Activated CD4-positive, alpha-beta memory T cell treated with anti-CD3 and anti-CD28 coated beads, Interleukin-2, amount 10 ng/mL, durations not matched to agents 7 days and 5 days (primary cell): ENCODE measurements at regions not wholly inside any gene's neighbourhood (a gene's known extent, or its start where the extent isn't known, plus 50 kb on each side); places are given as distances from the start of the nearest gene placed in this dataset.

Source experiments
- CTCF ChIA-PET: fragments of 350-600 bp; sonication (Branson Sonifier 250); formaldehyde crosslinking; loops from one replicate; lab custom pipeline; 2021; ENCODE audit warnings: antibody characterized with exemption, inconsistent platforms; lab: Charles Lee
- POLR2A ChIA-PET: fragments of 350-600 bp; sonication (Branson Sonifier 250); formaldehyde crosslinking; loops from one replicate; lab custom pipeline; 2021; ENCODE audit warnings: antibody characterized with exemption; lab: Charles Lee
- DNase-seq: peaks from one replicate; pipeline ENCODE4 v3.0.0-alpha.2; 2020
- H3K27ac Mint-ChIP-seq: one replicate; pipeline ENCODE4 v1.8.0; 2021; ENCODE audit warnings: mild to moderate bottlenecking, mixed read lengths
- H3K27me3 Mint-ChIP-seq: one replicate; pipeline ENCODE4 v1.8.0; 2021; ENCODE audit warnings: mixed read lengths
- H3K36me3 Mint-ChIP-seq: one replicate; pipeline ENCODE4 v1.8.0; 2021; ENCODE audit warnings: low read depth, mixed read lengths
- H3K4me1 Mint-ChIP-seq: one replicate; pipeline ENCODE4 v1.8.0; 2021; ENCODE audit warnings: mixed read lengths
- H3K4me3 Mint-ChIP-seq: one replicate; pipeline ENCODE4 v1.8.0; 2021; ENCODE audit warnings: mild to moderate bottlenecking, mixed read lengths
- H3K9me3 Mint-ChIP-seq: one replicate; pipeline ENCODE4 v1.8.0; 2021; ENCODE audit warnings: mixed read lengths

- no peaks in the 10 kb centered on the region for H3K4me1 Mint-ChIP-seq
- no peaks in the 10 kb centered on the region for H3K36me3 Mint-ChIP-seq
- H3K4me3 Mint-ChIP-seq: no peak overlapping the region
- ChIA-PET CTCF (no interaction called here), POLR2A (no interaction called here)
- no peak overlapping the region for H3K27ac Mint-ChIP-seq
- H3K27me3 Mint-ChIP-seq: peaks cover 2% of the 10 kb centered on the region
- DNase-seq: no peak
- no peaks in the 10 kb centered on the region for H3K9me3 Mint-ChIP-seq
Measured at GRCh38 chr9:18343784-18344183, 130.2 kb upstream of the ADAMTSL1 start.

GRCh38 chr9:18346745-18347144, 127.2 kb upstream of the ADAMTSL1 start:
- Mint-ChIP-seq H3K9me3 (no peaks in the 10 kb centered on the region), H3K27ac (no peak overlapping the region), H3K27me3 (no peaks in the 10 kb centered on the region), H3K4me3 (no peak overlapping the region), H3K36me3 (no peaks in the 10 kb centered on the region), H3K4me1 (no peaks in the 10 kb centered on the region)
- ChIA-PET POLR2A (no interaction called here), CTCF (no interaction called here)
- no peak for DNase-seq

GRCh38 chr9:18347386-18348082, 126.4 kb upstream of the ADAMTSL1 start:
- Mint-ChIP-seq H3K36me3 (no peaks in the 10 kb centered on the region), H3K4me3 (no peak overlapping the region), H3K9me3 (no peaks in the 10 kb centered on the region), H3K27ac (no peak overlapping the region), H3K4me1 (no peaks in the 10 kb centered on the region), H3K27me3 (no peaks in the 10 kb centered on the region)
- ChIA-PET POLR2A (no interaction called here), CTCF (no interaction called here)
- DNase-seq: no peak

- H3K36me3 Mint-ChIP-seq: no peaks in the 10 kb centered on the region
- no peaks in the 10 kb centered on the region for H3K4me1 Mint-ChIP-seq
- no peaks in the 10 kb centered on the region for H3K9me3 Mint-ChIP-seq
- POLR2A ChIA-PET: no interaction called here
- H3K27me3 Mint-ChIP-seq: no peaks in the 10 kb centered on the region
- no peak overlapping the region for H3K27ac Mint-ChIP-seq
- H3K4me3 Mint-ChIP-seq: no peak overlapping the region
- CTCF ChIA-PET: no interaction called here
- DNase-seq: no peak
Measured at GRCh38 chr9:18348083-18348475, 125.9 kb upstream of the ADAMTSL1 start.

- ChIA-PET CTCF (no interaction called here), POLR2A (no interaction called here)
- H3K9me3 Mint-ChIP-seq: no peaks in the 10 kb centered on the region
- no peak overlapping the region for H3K27ac Mint-ChIP-seq
- H3K4me1 Mint-ChIP-seq: no peaks in the 10 kb centered on the region
- DNase-seq: no peak
- no peak overlapping the region for H3K4me3 Mint-ChIP-seq
- no peaks in the 10 kb centered on the region for H3K36me3 Mint-ChIP-seq
- no peaks in the 10 kb centered on the region for H3K27me3 Mint-ChIP-seq
Measured at GRCh38 chr9:18349530-18349929, 124.4 kb upstream of the ADAMTSL1 start.

- H3K4me1 Mint-ChIP-seq: no peaks in the 10 kb centered on the region
- no peaks in the 10 kb centered on the region for H3K36me3 Mint-ChIP-seq
- DNase-seq: no peak
- no peak overlapping the region for H3K4me3 Mint-ChIP-seq
- POLR2A ChIA-PET: no interaction called here
- H3K27ac Mint-ChIP-seq: no peak overlapping the region
- H3K27me3 Mint-ChIP-seq: no peaks in the 10 kb centered on the region
- CTCF ChIA-PET: no interaction called here
- H3K9me3 Mint-ChIP-seq: no peaks in the 10 kb centered on the region
Measured at GRCh38 chr9:18350036-18350435, 123.9 kb upstream of the ADAMTSL1 start.

GRCh38 chr9:18350995-18351595, 122.9 kb upstream of the ADAMTSL1 start:
- H3K4me1 Mint-ChIP-seq: no peaks in the 10 kb centered on the region
- H3K9me3 Mint-ChIP-seq: no peaks in the 10 kb centered on the region
- H3K36me3 Mint-ChIP-seq: no peaks in the 10 kb centered on the region
- no peak overlapping the region for H3K27ac Mint-ChIP-seq
- POLR2A ChIA-PET: no interaction called here
- no peak overlapping the region for H3K4me3 Mint-ChIP-seq
- DNase-seq: no peak
- no peaks in the 10 kb centered on the region for H3K27me3 Mint-ChIP-seq
- CTCF ChIA-PET: no interaction called here

GRCh38 chr9:18352711-18353110, 121.2 kb upstream of the ADAMTSL1 start:
- DNase-seq: no peak
- ChIA-PET CTCF (no interaction called here), POLR2A (no interaction called here)
- H3K4me1 Mint-ChIP-seq: no peaks in the 10 kb centered on the region
- H3K27me3 Mint-ChIP-seq: no peaks in the 10 kb centered on the region
- no peaks in the 10 kb centered on the region for H3K36me3 Mint-ChIP-seq
- H3K4me3 Mint-ChIP-seq: no peak overlapping the region
- H3K27ac Mint-ChIP-seq: no peak overlapping the region
- H3K9me3 Mint-ChIP-seq: no peaks in the 10 kb centered on the region

GRCh38 chr9:18353473-18353872, 120.5 kb upstream of the ADAMTSL1 start:
- no peak overlapping the region for H3K27ac Mint-ChIP-seq
- no peaks in the 10 kb centered on the region for H3K9me3 Mint-ChIP-seq
- ChIA-PET CTCF (no interaction called here), POLR2A (no interaction called here)
- no peaks in the 10 kb centered on the region for H3K4me1 Mint-ChIP-seq
- DNase-seq: no peak
- no peaks in the 10 kb centered on the region for H3K36me3 Mint-ChIP-seq
- no peaks in the 10 kb centered on the region for H3K27me3 Mint-ChIP-seq
- H3K4me3 Mint-ChIP-seq: no peak overlapping the region

- CTCF ChIA-PET: no interaction called here
- no peak for DNase-seq
- Mint-ChIP-seq H3K36me3 (no peaks in the 10 kb centered on the region), H3K27me3 (no peaks in the 10 kb centered on the region), H3K4me3 (no peak overlapping the region), H3K4me1 (no peaks in the 10 kb centered on the region), H3K9me3 (no peaks in the 10 kb centered on the region), H3K27ac (no peak overlapping the region)
- POLR2A ChIA-PET: no interaction called here
Measured at GRCh38 chr9:18357321-18357720, 116.6 kb upstream of the ADAMTSL1 start.

- Mint-ChIP-seq H3K27me3 (no peaks in the 10 kb centered on the region), H3K4me3 (no peak overlapping the region), H3K36me3 (no peaks in the 10 kb centered on the region), H3K27ac (no peak overlapping the region), H3K4me1 (no peaks in the 10 kb centered on the region), H3K9me3 (no peaks in the 10 kb centered on the region)
- ChIA-PET POLR2A (no interaction called here), CTCF (no interaction called here)
- no peak for DNase-seq
Measured at GRCh38 chr9:18358325-18358724, 115.6 kb upstream of the ADAMTSL1 start.

GRCh38 chr9:18359335-18359734, 114.6 kb upstream of the ADAMTSL1 start:
- Mint-ChIP-seq H3K9me3 (no peaks in the 10 kb centered on the region), H3K27ac (no peak overlapping the region), H3K27me3 (no peaks in the 10 kb centered on the region), H3K4me1 (no peaks in the 10 kb centered on the region), H3K4me3 (no peak overlapping the region), H3K36me3 (no peaks in the 10 kb centered on the region)
- ChIA-PET POLR2A (no interaction called here), CTCF (no interaction called here)
- DNase-seq: no peak

GRCh38 chr9:18360005-18360404, 113.9 kb upstream of the ADAMTSL1 start:
- Mint-ChIP-seq H3K36me3 (no peaks in the 10 kb centered on the region), H3K4me1 (no peaks in the 10 kb centered on the region), H3K9me3 (no peaks in the 10 kb centered on the region), H3K27ac (no peak overlapping the region), H3K27me3 (no peaks in the 10 kb centered on the region), H3K4me3 (no peak overlapping the region)
- no peak for DNase-seq
- ChIA-PET CTCF (no interaction called here), POLR2A (no interaction called here)

- Mint-ChIP-seq H3K9me3 (no peaks in the 10 kb centered on the region), H3K36me3 (no peaks in the 10 kb centered on the region), H3K4me3 (no peak overlapping the region), H3K27ac (no peak overlapping the region), H3K27me3 (no peaks in the 10 kb centered on the region), H3K4me1 (no peaks in the 10 kb centered on the region)
- ChIA-PET POLR2A (no interaction called here), CTCF (no interaction called here)
- no peak for DNase-seq
Measured at GRCh38 chr9:18361646-18362045, 112.3 kb upstream of the ADAMTSL1 start.
